HL-60 (cell line): ENCODE measurements at regions not wholly inside any gene's neighbourhood (a gene's known extent, or its start where the extent isn't known, plus 50 kb on each side); places are given as distances from the start of the nearest gene placed in this dataset.

Experiments used
- TF ChIP-seq, protein P1 (sequence below): IDR thresholded peaks from 2 replicates; pipeline ENCODE4 v1.6.1; 2012; ENCODE audit warnings: low read depth; ENCODE audit not compliant: insufficient replicate concordance
- TF ChIP-seq, protein P2 (sequence below): IDR thresholded peaks from one replicate; pipeline ENCODE4 v1.5.1; 2011; ENCODE audit warnings: low read length, control low read depth, inconsistent platforms; ENCODE audit not compliant: insufficient read depth

DNA sequence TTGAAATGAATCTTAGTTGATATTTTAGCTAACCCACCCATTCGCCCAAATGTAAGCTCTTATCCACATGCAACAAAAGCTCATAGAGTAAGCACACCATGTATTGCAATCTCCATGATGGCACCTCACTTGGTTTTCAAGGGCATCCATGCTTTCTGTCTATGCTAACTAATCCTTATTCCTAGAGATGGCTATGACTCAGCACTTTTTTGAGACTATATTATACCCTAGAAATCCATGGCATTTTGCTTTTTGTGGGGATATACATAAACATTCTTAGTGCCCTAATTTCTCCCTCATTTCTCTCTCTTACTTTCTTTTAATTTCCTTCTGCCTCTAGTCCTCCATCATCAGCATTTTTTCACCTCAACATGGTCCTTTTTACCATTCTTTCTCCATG lies 168.5 kb upstream of the STT3B start:
- TF ChIP-seq, protein P1, sequence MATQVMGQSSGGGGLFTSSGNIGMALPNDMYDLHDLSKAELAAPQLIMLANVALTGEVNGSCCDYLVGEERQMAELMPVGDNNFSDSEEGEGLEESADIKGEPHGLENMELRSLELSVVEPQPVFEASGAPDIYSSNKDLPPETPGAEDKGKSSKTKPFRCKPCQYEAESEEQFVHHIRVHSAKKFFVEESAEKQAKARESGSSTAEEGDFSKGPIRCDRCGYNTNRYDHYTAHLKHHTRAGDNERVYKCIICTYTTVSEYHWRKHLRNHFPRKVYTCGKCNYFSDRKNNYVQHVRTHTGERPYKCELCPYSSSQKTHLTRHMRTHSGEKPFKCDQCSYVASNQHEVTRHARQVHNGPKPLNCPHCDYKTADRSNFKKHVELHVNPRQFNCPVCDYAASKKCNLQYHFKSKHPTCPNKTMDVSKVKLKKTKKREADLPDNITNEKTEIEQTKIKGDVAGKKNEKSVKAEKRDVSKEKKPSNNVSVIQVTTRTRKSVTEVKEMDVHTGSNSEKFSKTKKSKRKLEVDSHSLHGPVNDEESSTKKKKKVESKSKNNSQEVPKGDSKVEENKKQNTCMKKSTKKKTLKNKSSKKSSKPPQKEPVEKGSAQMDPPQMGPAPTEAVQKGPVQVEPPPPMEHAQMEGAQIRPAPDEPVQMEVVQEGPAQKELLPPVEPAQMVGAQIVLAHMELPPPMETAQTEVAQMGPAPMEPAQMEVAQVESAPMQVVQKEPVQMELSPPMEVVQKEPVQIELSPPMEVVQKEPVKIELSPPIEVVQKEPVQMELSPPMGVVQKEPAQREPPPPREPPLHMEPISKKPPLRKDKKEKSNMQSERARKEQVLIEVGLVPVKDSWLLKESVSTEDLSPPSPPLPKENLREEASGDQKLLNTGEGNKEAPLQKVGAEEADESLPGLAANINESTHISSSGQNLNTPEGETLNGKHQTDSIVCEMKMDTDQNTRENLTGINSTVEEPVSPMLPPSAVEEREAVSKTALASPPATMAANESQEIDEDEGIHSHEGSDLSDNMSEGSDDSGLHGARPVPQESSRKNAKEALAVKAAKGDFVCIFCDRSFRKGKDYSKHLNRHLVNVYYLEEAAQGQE: no peak
- TF ChIP-seq, protein P2, sequence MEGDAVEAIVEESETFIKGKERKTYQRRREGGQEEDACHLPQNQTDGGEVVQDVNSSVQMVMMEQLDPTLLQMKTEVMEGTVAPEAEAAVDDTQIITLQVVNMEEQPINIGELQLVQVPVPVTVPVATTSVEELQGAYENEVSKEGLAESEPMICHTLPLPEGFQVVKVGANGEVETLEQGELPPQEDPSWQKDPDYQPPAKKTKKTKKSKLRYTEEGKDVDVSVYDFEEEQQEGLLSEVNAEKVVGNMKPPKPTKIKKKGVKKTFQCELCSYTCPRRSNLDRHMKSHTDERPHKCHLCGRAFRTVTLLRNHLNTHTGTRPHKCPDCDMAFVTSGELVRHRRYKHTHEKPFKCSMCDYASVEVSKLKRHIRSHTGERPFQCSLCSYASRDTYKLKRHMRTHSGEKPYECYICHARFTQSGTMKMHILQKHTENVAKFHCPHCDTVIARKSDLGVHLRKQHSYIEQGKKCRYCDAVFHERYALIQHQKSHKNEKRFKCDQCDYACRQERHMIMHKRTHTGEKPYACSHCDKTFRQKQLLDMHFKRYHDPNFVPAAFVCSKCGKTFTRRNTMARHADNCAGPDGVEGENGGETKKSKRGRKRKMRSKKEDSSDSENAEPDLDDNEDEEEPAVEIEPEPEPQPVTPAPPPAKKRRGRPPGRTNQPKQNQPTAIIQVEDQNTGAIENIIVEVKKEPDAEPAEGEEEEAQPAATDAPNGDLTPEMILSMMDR: no peak
